Ovary (tissue), 7 donors: ENCODE measurements at regions not wholly inside any gene's neighbourhood (a gene's known extent, or its start where the extent isn't known, plus 50 kb on each side); places are given as distances from the start of the nearest gene placed in this dataset.

Experiments
- DNase-seq, 5 donors: peaks; one replicate each; pipeline ENCODE4 v3.0.0-alpha.2; 2019 to 2020
- H3K27ac ChIP-seq, 2 donors: fragments of 200-600 bp; one replicate each; pipeline versions ENCODE4 v1.5.1 to v1.8.0; 2019 to 2022
- H3K27me3 ChIP-seq: fragments of 200-600 bp; one replicate; pipeline ENCODE4 v1.8.0; 2022
- H3K36me3 ChIP-seq: fragments of 200-600 bp; sonication (generic); one replicate; pipeline ENCODE4 v1.5.1; 2019
- H3K4me1 ChIP-seq: one replicate; pipeline ENCODE4 v1.8.1; 2013; ENCODE audit warnings: mild to moderate bottlenecking, moderate library complexity; ENCODE audit not compliant: insufficient read depth
- H3K4me3 ChIP-seq: fragments of 200-600 bp; sonication (generic); one replicate; pipeline ENCODE4 v1.5.1; 2017
- H3K9me3 ChIP-seq, 2 donors: fragments of 200-600 bp in 1 of 2; sonication (generic) in 1 of 2; one replicate each; pipeline versions ENCODE4 v1.5.1 to v1.8.1; 2013 to 2019; ENCODE audit warnings: mild to moderate bottlenecking in 1 of 2, moderate library complexity in 1 of 2
- EP300 ChIP-seq: sonication (generic); formaldehyde crosslinking; IDR thresholded peaks from one replicate; pipeline ENCODE4 v1.6.1; 2017; ENCODE audit warnings: antibody characterized with exemption
- POLR2A ChIP-seq: fragments of 450-650 bp; IDR thresholded peaks from one replicate; pipeline ENCODE4 v1.6.1; 2017; ENCODE audit warnings: antibody characterized with exemption, mild to moderate bottlenecking, moderate library complexity
- WGBS, 3 donors: extraction: QIAGEN DNeasy Blood & Tissue Kit in 1 of 3; methylation state at CpG; one replicate each; pipeline versions ENCODE4 v1.1.5 to v1.1.7; 2013 to 2017; 5-methylcytosine and 5-hydroxymethylcytosine counted together
- intact Hi-C, 4 donors: fragments of 100-400 bp; cut with DNase I; formaldehyde crosslinking; loops; one replicate each; pipeline versions ENCODE4 v1.11.0 to v1.15.1; 2022 to 2023
- TF ChIP-seq, protein P1 (sequence below), 3 donors: fragments of 450-650 bp in 2 of 3; fragments of 200-600 bp in 1 of 3; IDR thresholded peaks; one replicate each; pipeline versions ENCODE4 v1.5.1 to v1.8.0; 2016 to 2022; ENCODE audit warnings: antibody characterized with exemption in 3 of 3, mild to moderate bottlenecking in 1 of 3
- donor health status: DM: no; HTN: no; CAD: no; lungs with moderate emphysema.
- donor health status: DM: no; HTN: no; CAD: no.
- donor health status: Bipolar disorder and iron deficiency.
- donor health status: DM: no; HTN: no; CAD: no.
- donor health status: DM: yes; HTN: yes; CAD: no.

DNA sequence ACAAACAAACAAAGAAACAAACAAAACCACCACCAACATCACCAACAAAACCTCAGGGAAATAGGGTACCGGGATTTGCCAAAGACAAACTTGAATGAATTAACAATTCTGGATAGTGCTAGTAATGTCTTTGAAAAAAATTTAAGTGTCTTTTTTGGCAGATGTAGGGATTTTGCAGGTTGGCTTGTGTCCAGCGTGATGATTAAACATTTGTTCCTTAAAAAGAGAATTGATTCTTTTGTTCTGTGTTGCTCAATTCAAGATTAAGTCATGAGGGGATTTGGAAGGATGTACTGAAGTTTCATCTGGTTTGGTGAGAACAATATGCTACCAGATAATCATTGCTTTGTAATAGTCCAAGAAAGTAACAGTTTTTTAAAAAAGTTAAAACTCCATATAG lies 125.1 kb upstream of the HS3ST5 start:
- TF ChIP-seq, protein P1, sequence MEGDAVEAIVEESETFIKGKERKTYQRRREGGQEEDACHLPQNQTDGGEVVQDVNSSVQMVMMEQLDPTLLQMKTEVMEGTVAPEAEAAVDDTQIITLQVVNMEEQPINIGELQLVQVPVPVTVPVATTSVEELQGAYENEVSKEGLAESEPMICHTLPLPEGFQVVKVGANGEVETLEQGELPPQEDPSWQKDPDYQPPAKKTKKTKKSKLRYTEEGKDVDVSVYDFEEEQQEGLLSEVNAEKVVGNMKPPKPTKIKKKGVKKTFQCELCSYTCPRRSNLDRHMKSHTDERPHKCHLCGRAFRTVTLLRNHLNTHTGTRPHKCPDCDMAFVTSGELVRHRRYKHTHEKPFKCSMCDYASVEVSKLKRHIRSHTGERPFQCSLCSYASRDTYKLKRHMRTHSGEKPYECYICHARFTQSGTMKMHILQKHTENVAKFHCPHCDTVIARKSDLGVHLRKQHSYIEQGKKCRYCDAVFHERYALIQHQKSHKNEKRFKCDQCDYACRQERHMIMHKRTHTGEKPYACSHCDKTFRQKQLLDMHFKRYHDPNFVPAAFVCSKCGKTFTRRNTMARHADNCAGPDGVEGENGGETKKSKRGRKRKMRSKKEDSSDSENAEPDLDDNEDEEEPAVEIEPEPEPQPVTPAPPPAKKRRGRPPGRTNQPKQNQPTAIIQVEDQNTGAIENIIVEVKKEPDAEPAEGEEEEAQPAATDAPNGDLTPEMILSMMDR (IDR thresholded peaks at IDR 0.05), result no peak
- no peak for TF ChIP-seq EP300
- no peak for TF ChIP-seq POLR2A
- intact Hi-C loops, result no loop called here
- no peak overlapping the region for H3K4me3 ChIP-seq
- H3K4me1 ChIP-seq, result no peaks in the 10 kb centered on the region
- no peaks in the 10 kb centered on the region for H3K9me3 ChIP-seq
- no peaks in the 10 kb centered on the region for H3K27me3 ChIP-seq
- H3K36me3 ChIP-seq, result no peaks in the 10 kb centered on the region
- 55 to 58% (median 57%) methylated on average over 2 of the region's 2 CpGs for WGBS, 3 donors
- no peak overlapping the region for H3K27ac ChIP-seq
- no peak for DNase-seq

DNA sequence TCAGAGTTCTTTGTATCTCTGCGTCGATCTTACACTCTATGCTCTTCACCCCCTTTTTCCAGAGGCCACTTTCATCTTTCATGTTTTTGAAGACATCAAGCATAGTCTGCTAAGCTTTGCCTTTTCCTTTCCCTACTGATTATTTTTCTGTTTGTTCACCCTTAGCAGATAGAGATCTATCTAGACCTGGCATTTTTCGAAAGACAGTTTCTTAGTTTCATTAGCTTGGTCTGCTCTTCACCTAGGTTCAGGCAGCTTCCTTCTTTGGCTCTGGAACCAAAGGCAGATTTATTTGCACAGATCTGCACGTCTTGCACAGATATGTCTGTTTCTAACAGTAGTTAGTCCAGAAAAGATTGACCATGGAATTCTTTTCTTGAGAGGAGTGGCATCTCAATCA lies 122.7 kb upstream of the HS3ST5 start:
- Histone ChIP-seq H3K4me1 (no peaks in the 10 kb centered on the region), H3K36me3 (no peaks in the 10 kb centered on the region), H3K27ac (no peak overlapping the region), H3K27me3 (no peaks in the 10 kb centered on the region), H3K9me3 (no peaks in the 10 kb centered on the region), H3K4me3 (no peak overlapping the region)
- intact Hi-C loops, result no loop called here
- TF ChIP-seq, protein P1 (IDR thresholded peaks at IDR 0.05), result no peak
- DNase-seq, result no peak
- 70 to 80% (median 75%) methylated on average over 4 of the region's 4 CpGs for WGBS, 3 donors

DNA sequence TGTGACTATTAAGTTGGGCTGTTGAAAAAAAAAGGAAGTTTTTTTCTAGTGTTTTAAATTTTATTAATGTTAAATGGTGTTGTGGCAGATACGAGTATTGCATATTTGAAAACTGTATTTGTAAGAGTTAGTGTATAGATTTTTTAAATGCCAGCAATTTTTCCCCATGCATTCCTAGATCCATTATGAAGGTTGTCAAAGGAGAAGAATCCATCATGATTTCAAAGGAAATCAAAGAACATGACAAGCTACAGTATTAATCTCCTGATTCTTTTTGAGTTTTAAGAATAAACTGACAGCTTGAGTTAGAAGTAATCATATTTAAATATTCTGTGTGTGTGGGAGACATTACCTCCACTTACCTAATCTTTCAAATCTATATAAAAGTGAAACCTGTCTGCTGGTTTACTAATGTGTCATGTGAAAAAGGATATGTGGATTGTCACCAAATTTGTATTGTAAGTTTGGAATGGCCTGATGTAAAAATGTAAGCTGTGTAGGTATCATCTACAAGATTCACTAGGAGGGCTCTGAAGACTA lies 111.0 kb upstream of the HS3ST5 start:
- TF ChIP-seq, protein P1 (IDR thresholded peaks at IDR 0.05), result no peak
- TF ChIP-seq EP300 (no peak), POLR2A (no peak)
- Histone ChIP-seq H3K9me3 (no peaks in the 10 kb centered on the region), H3K27ac (no peak overlapping the region), H3K36me3 (no peaks in the 10 kb centered on the region), H3K4me1 (no peaks in the 10 kb centered on the region), H3K27me3 (no peaks in the 10 kb centered on the region), H3K4me3 (no peak overlapping the region)
- 85 to 89% (median 86%) methylated on average over 1 of the region's 1 CpG for WGBS, 3 donors
- intact Hi-C loops, result no loop called here
- no peak for DNase-seq

DNA sequence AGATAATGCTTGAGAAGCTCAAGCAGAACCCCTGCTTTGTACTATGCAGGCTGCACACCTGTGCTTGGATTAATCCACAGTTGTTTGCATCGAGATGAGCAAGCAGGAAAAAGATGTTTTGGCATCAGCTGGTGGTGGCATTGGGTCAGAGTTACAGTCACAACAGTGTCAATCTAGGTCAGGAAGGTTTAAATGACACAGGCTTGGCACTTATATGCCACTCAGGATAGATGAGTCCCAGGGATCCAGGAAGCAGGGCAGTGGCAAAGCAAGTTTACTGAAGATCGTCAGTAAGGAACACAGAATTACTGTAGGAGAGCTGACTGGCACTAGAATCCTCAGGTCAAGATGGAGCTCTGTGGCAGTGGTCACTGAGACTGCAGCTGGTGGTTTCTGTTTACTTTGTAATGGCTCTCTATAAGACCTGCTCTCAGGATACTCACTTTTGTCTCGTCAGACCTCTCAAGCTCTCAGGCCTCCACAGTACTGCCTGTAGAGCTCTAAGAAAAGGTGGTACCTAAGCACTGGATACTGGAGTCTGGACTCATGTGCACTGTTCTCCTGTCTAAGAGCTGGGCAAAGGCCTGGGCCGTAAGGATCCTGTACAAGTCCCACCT lies 110.1 kb upstream of the HS3ST5 start:
- no peaks in the 10 kb centered on the region for H3K36me3 ChIP-seq
- no peaks in the 10 kb centered on the region for H3K27me3 ChIP-seq
- TF ChIP-seq EP300, result no peak
- WGBS, 3 donors, result 81 to 93% (median 86%) methylated on average over 4 of the region's 4 CpGs
- no peak overlapping the region for H3K27ac ChIP-seq
- intact Hi-C loops, result no loop called here
- DNase-seq, result no peak
- no peak overlapping the region for H3K4me3 ChIP-seq
- H3K9me3 ChIP-seq, result no peaks in the 10 kb centered on the region
- H3K4me1 ChIP-seq, result no peaks in the 10 kb centered on the region

GRCh38 chr6:114450631-114451030 lies 107.8 kb upstream of the HS3ST5 start:
- WGBS, 3 donors, result 75 to 78% (median 76%) methylated on average over 2 of the region's 2 CpGs
- Histone ChIP-seq H3K4me3 (no peak overlapping the region), H3K9me3 (no peaks in the 10 kb centered on the region), H3K27me3 (no peaks in the 10 kb centered on the region), H3K36me3 (no peaks in the 10 kb centered on the region), H3K4me1 (no peaks in the 10 kb centered on the region), H3K27ac (no peak overlapping the region)
- TF ChIP-seq, protein P1 (IDR thresholded peaks at IDR 0.05), result no peak
- TF ChIP-seq POLR2A, result no peak
- no peak for TF ChIP-seq EP300
- intact Hi-C loops, result no loop called here
- no peak for DNase-seq
